Bronchial epithelial cell (primary cell): ENCODE measurements at regions not wholly inside any gene's neighbourhood (a gene's known extent, or its start where the extent isn't known, plus 50 kb on each side); places are given as distances from the start of the nearest gene placed in this dataset.

ENCODE experiments used
- DNase-seq: peaks from one replicate; pipeline ENCODE4 v3.0.0-alpha.2; 2010; ENCODE audit warnings: low read depth
- FAIRE-seq: peaks from 2 replicates; lab custom pipeline; 2011; peaks lifted over from hg19 to GRCh38; lab: Jason Lieb, UNC
- H3K27me3 ChIP-seq: 2 replicates; pipeline ENCODE4 v1.5.1; 2011; ENCODE audit warnings: low read length; ENCODE audit not compliant: control insufficient read depth, insufficient read depth
- H3K36me3 ChIP-seq: 2 replicates; pipeline ENCODE4 v1.5.1; 2011; ENCODE audit warnings: low read length; ENCODE audit not compliant: control insufficient read depth, insufficient read depth
- H3K4me3 ChIP-seq: 2 replicates; pipeline ENCODE4 v1.5.1; 2011; ENCODE audit warnings: mild to moderate bottlenecking, low read depth, low read length, control low read depth
- CTCF ChIP-seq: IDR thresholded peaks from 2 replicates; pipeline ENCODE4 v1.5.1; 2011; ENCODE audit warnings: mild to moderate bottlenecking, moderate library complexity, low read length, control low read depth, inconsistent platforms; ENCODE audit not compliant: insufficient read depth, severe bottlenecking

- TF ChIP-seq CTCF = no peak
- DNase-seq (no peak), FAIRE-seq (no peak)
- Histone ChIP-seq H3K36me3 (no peaks in the 10 kb centered on the region), H3K27me3 (peaks cover 8% of the 10 kb centered on the region), H3K4me3 (no peak overlapping the region)
These were observed 341.9 kb downstream of the COL12A1 start for GRCh38 chr6:74863968-74864367.

DNA sequence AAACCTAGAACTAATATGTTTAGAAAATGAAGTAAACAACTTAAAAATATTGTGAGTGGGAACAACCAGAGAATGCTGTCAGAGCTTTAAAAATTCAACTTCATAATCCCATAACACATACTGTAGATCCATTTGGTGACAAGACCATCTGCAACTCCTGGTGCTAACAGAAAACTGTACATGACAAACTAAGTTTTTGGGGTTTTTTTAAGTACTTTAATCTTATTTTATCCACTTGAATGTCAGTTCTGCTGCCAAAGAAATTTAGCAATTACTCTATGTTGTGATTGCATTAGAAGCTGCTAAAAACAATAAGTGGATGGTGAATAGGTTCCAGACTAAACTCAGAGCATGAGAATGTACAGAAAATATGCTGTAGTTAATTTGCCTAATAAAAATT, 345.4 kb downstream of the COL12A1 start:
- no peak for TF ChIP-seq CTCF
- Histone ChIP-seq H3K4me3 (no peak overlapping the region), H3K27me3 (peaks cover 3% of the 10 kb centered on the region), H3K36me3 (no peaks in the 10 kb centered on the region)
- FAIRE-seq = no peak
- no peak for DNase-seq

DNA sequence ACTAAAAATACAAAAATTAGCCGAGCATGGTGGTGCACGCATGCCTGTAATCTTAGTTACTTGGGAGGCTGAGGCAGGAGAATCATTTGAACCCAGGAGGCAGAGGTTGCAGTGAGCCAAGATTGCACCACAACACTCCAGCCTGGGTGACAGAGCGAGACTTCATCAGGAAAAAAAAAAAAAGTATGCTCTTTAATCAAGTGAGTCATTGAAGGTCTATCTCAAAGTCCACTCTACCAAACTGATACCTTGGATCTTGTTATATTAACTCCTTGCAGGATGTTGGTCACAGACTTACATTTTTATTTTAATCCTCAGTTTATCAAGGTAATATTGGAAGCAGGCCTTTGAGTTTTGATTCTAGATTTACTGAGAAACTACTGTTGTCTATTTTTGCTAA, 348.7 kb downstream of the COL12A1 start:
- DNase-seq = no peak
- no peak overlapping the region for H3K4me3 ChIP-seq
- TF ChIP-seq CTCF = no peak
- no peaks in the 10 kb centered on the region for H3K36me3 ChIP-seq
- H3K27me3 ChIP-seq = no peaks in the 10 kb centered on the region
- no peak for FAIRE-seq

- no peak for TF ChIP-seq CTCF
- Histone ChIP-seq H3K27me3 (no peaks in the 10 kb centered on the region), H3K4me3 (no peak overlapping the region), H3K36me3 (no peaks in the 10 kb centered on the region)
- FAIRE-seq (no peak), DNase-seq (no peak)
These were observed 351.9 kb downstream of the COL12A1 start for GRCh38 chr6:74853991-74854390.

GRCh38 chr6:74851596-74851995, 354.3 kb downstream of the COL12A1 start:
- TF ChIP-seq CTCF = no peak
- H3K27me3 ChIP-seq = no peaks in the 10 kb centered on the region
- H3K4me3 ChIP-seq = no peak overlapping the region
- DNase-seq = no peak
- FAIRE-seq = no peak
- H3K36me3 ChIP-seq = no peaks in the 10 kb centered on the region

DNA sequence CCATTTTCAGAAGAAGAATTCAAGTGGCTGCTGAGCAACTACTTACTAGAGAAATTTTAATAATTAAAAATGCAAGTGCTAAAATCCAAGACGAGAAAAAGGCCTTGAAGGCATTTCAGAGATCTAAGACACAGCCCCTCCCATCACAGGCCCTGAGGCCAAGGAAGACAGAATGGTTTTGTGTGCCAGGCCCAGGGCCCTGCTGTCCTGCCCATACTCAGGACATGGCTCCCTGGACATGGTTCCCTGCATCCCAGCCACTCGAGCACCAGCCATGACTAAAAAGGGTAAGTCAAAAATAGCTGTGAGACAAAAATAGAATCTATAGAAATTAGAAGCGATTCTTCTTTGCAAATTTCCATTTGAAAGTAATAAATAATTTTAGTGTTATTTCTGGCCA, 364.9 kb downstream of the COL12A1 start:
- TF ChIP-seq CTCF = no peak
- FAIRE-seq (no peak), DNase-seq (no peak)
- H3K4me3 ChIP-seq = no peak overlapping the region
- no peaks in the 10 kb centered on the region for H3K36me3 ChIP-seq
- H3K27me3 ChIP-seq = no peaks in the 10 kb centered on the region
